HCT116 (cell line): ENCODE measurements at regions not wholly inside any gene's neighbourhood (a gene's known extent, or its start where the extent isn't known, plus 50 kb on each side); places are given as distances from the start of the nearest gene placed in this dataset.

Experiments used
- EGR1 ChIP-seq: IDR thresholded peaks from 2 replicates; pipeline ENCODE4 v1.6.1; 2012; ENCODE audit warnings: low read depth
- EZH2 ChIP-seq: fragments of 200-600 bp; sonication (generic); IDR thresholded peaks from 2 replicates; pipeline ENCODE4 v1.6.1; 2017; ENCODE audit warnings: antibody characterized with exemption, mixed run types
- SP1 ChIP-seq: IDR thresholded peaks from 2 replicates; pipeline ENCODE4 v1.6.1; 2012; ENCODE audit warnings: low read depth
- SRF ChIP-seq: IDR thresholded peaks from 2 replicates; pipeline ENCODE4 v1.6.1; 2012; ENCODE audit warnings: low read depth
- TF ChIP-seq, protein P1 (sequence below): IDR thresholded peaks from 2 replicates; pipeline ENCODE4 v1.6.1; 2012
- TF ChIP-seq, protein P2 (sequence below), 3 experiments: fragments of 200-600 bp in 1 of 3; sonication (generic) in 1 of 3; IDR thresholded peaks in 2 of 3; conservative IDR thresholded peaks in 1 of 3; 2 replicates each; pipeline ENCODE4 v1.5.1; 2012 to 2017; ENCODE audit warnings: low read depth in 2 of 3, low read length in 2 of 3, antibody characterized with exemption in 1 of 3, borderline replicate concordance in 1 of 3, control low read depth in 1 of 3, mild to moderate bottlenecking in 1 of 3, mixed read lengths in 1 of 3, mixed run types in 1 of 3, moderate library complexity in 1 of 3; ENCODE audit not compliant: insufficient read depth in 1 of 3
- TF ChIP-seq, protein P3 (sequence below): IDR thresholded peaks from 2 replicates; pipeline ENCODE4 v1.6.1; 2012; ENCODE audit warnings: low read depth

DNA sequence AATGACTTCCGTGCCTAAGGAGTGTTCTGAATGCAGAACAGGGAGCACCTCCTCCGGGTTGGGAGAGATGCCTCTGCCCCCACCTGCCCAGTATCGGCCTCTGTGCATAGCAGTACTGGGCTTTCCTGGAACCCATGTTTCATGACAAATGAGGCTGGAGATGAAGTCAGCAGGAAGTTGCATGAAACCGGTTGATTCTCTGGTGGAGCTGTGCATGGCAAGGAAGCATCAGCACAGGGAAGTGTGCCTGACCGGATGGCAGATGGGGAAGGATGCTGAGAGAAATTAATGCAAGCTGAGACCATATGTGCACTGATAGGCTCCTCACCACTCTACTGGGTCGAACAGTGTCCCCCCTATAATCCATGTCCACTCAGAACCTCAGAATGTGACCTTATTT, 155.5 kb downstream of the CDH26 start:
- TF ChIP-seq EZH2, result no peak
- TF ChIP-seq, protein P1, sequence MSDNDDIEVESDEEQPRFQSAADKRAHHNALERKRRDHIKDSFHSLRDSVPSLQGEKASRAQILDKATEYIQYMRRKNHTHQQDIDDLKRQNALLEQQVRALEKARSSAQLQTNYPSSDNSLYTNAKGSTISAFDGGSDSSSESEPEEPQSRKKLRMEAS, result no peak
- TF ChIP-seq, protein P2, sequence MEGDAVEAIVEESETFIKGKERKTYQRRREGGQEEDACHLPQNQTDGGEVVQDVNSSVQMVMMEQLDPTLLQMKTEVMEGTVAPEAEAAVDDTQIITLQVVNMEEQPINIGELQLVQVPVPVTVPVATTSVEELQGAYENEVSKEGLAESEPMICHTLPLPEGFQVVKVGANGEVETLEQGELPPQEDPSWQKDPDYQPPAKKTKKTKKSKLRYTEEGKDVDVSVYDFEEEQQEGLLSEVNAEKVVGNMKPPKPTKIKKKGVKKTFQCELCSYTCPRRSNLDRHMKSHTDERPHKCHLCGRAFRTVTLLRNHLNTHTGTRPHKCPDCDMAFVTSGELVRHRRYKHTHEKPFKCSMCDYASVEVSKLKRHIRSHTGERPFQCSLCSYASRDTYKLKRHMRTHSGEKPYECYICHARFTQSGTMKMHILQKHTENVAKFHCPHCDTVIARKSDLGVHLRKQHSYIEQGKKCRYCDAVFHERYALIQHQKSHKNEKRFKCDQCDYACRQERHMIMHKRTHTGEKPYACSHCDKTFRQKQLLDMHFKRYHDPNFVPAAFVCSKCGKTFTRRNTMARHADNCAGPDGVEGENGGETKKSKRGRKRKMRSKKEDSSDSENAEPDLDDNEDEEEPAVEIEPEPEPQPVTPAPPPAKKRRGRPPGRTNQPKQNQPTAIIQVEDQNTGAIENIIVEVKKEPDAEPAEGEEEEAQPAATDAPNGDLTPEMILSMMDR (IDR thresholded peaks at IDR 0.05 in 2 of 3, conservative IDR thresholded peaks at IDR 0.05 in 1 of 3; ENCODE audit: borderline replicate concordance in 1 of 3, insufficient read depth in 1 of 3, low read depth in 2 of 3, low read length in 2 of 3), result no peak
- TF ChIP-seq, protein P3, sequence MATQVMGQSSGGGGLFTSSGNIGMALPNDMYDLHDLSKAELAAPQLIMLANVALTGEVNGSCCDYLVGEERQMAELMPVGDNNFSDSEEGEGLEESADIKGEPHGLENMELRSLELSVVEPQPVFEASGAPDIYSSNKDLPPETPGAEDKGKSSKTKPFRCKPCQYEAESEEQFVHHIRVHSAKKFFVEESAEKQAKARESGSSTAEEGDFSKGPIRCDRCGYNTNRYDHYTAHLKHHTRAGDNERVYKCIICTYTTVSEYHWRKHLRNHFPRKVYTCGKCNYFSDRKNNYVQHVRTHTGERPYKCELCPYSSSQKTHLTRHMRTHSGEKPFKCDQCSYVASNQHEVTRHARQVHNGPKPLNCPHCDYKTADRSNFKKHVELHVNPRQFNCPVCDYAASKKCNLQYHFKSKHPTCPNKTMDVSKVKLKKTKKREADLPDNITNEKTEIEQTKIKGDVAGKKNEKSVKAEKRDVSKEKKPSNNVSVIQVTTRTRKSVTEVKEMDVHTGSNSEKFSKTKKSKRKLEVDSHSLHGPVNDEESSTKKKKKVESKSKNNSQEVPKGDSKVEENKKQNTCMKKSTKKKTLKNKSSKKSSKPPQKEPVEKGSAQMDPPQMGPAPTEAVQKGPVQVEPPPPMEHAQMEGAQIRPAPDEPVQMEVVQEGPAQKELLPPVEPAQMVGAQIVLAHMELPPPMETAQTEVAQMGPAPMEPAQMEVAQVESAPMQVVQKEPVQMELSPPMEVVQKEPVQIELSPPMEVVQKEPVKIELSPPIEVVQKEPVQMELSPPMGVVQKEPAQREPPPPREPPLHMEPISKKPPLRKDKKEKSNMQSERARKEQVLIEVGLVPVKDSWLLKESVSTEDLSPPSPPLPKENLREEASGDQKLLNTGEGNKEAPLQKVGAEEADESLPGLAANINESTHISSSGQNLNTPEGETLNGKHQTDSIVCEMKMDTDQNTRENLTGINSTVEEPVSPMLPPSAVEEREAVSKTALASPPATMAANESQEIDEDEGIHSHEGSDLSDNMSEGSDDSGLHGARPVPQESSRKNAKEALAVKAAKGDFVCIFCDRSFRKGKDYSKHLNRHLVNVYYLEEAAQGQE, result no peak
- TF ChIP-seq EGR1, result no peak
- TF ChIP-seq SRF, result no peak
- no peak for TF ChIP-seq SP1
